HepG2 (cell line): ENCODE measurements at regions not wholly inside any gene's neighbourhood (a gene's known extent, or its start where the extent isn't known, plus 50 kb on each side); places are given as distances from the start of the nearest gene placed in this dataset.

Source experiments
- ARID3A ChIP-seq: IDR thresholded peaks from 2 replicates; pipeline ENCODE4 v1.6.1; 2012; ENCODE audit warnings: low read depth, low read length, improper control_type of control experiment
- ATM ChIP-seq: fragments of 450-650 bp; IDR thresholded peaks from 2 replicates; pipeline ENCODE4 v1.7.1; 2017; ENCODE audit warnings: mild to moderate bottlenecking, borderline replicate concordance
- DBP ChIP-seq: sonication (generic); formaldehyde crosslinking; IDR thresholded peaks from 2 replicates; pipeline ENCODE4 v1.4.0; 2020; ENCODE audit warnings: missing genetic modification reagents; ENCODE audit errors: not compliant biosample characterization
- FOXA3 ChIP-seq: IDR thresholded peaks from 2 replicates; pipeline ENCODE4 v1.6.1; 2016; ENCODE audit warnings: missing genetic modification reagents, missing compliant biosample characterization
- FOXO1 ChIP-seq: sonication (generic); formaldehyde crosslinking; IDR thresholded peaks from 2 replicates; pipeline ENCODE4 v1.4.0; 2020; ENCODE audit warnings: missing genetic modification reagents
- GATAD1 ChIP-seq: IDR thresholded peaks from 2 replicates; pipeline ENCODE4 v1.6.1; 2016; ENCODE audit warnings: missing genetic modification reagents, missing compliant biosample characterization
- HHEX ChIP-seq: IDR thresholded peaks from 2 replicates; pipeline ENCODE4 v1.6.1; 2016; ENCODE audit warnings: control low read depth
- HMGXB3 ChIP-seq: sonication (generic); formaldehyde crosslinking; IDR thresholded peaks from 2 replicates; pipeline ENCODE4 v1.4.0; 2020; ENCODE audit warnings: missing genetic modification reagents, borderline replicate concordance
- HNF4G ChIP-seq, 2 experiments: sonication (generic) in 1 of 2; formaldehyde crosslinking in 1 of 2; IDR thresholded peaks; 2 replicates each; pipeline versions ENCODE4 v1.4.0 to v1.6.1; 2011 to 2020; ENCODE audit warnings: borderline replicate concordance in 2 of 2, low read depth in 2 of 2, mild to moderate bottlenecking in 2 of 2, low read length in 1 of 2, missing genetic modification reagents in 1 of 2, moderate library complexity in 1 of 2
- MAFF ChIP-seq: IDR thresholded peaks from 2 replicates; pipeline ENCODE4 v1.6.1; 2011; ENCODE audit warnings: low read depth, low read length, improper control_type of control experiment
- PHF8 ChIP-seq: sonication (generic); formaldehyde crosslinking; IDR thresholded peaks from 2 replicates; pipeline ENCODE4 v1.5.0; 2020; ENCODE audit warnings: missing genetic modification reagents
- PITX1 ChIP-seq: sonication (generic); formaldehyde crosslinking; IDR thresholded peaks from 2 replicates; pipeline ENCODE4 v1.5.1; 2020; ENCODE audit warnings: mild to moderate bottlenecking, missing genetic modification reagents
- RARA ChIP-seq: IDR thresholded peaks from 2 replicates; pipeline ENCODE4 v1.6.1; 2016; ENCODE audit warnings: missing genetic modification reagents, missing compliant biosample characterization
- SALL1 ChIP-seq: sonication (generic); formaldehyde crosslinking; IDR thresholded peaks from 2 replicates; pipeline ENCODE4 v1.8.0; 2022; ENCODE audit warnings: mild to moderate bottlenecking, missing genetic modification reagents
- SIN3A ChIP-seq: IDR thresholded peaks from 2 replicates; pipeline ENCODE4 v1.6.1; 2011; ENCODE audit warnings: low read depth, mild to moderate bottlenecking, control low read depth, low read length, borderline replicate concordance
- SOX6 ChIP-seq, 2 experiments: fragments of 450-650 bp in 1 of 2; sonication (generic) in 1 of 2; formaldehyde crosslinking in 1 of 2; IDR thresholded peaks; 2 replicates each; pipeline versions ENCODE4 v1.4.0 to v1.6.1; 2017 to 2020; ENCODE audit warnings: antibody characterized with exemption in 1 of 2, mild to moderate bottlenecking in 1 of 2, missing genetic modification reagents in 1 of 2
- SP140L ChIP-seq: sonication (generic); formaldehyde crosslinking; IDR thresholded peaks from 2 replicates; pipeline ENCODE4 v1.4.0; 2020; ENCODE audit warnings: missing genetic modification reagents, borderline replicate concordance
- TCF7 ChIP-seq: sonication (generic); IDR thresholded peaks from 2 replicates; pipeline ENCODE4 v1.6.1; 2016; ENCODE audit warnings: antibody characterized with exemption, low read depth
- THAP11 ChIP-seq: IDR thresholded peaks from 2 replicates; pipeline ENCODE4 v1.6.1; 2016; ENCODE audit warnings: missing biosample characterization, missing genetic modification reagents
- THYN1 ChIP-seq: sonication (generic); formaldehyde crosslinking; IDR thresholded peaks from 2 replicates; pipeline ENCODE4 v1.8.1; 2023; ENCODE audit warnings: low read depth, mild to moderate bottlenecking, moderate library complexity, missing genetic modification reagents, borderline replicate concordance
- ZBTB7A ChIP-seq: sonication (generic); formaldehyde crosslinking; IDR thresholded peaks from 2 replicates; pipeline ENCODE4 v1.8.0; 2022; ENCODE audit warnings: mild to moderate bottlenecking, missing genetic modification reagents
- ZNF253 ChIP-seq: sonication (generic); formaldehyde crosslinking; IDR thresholded peaks from 2 replicates; pipeline ENCODE4 v1.8.0; 2022; ENCODE audit warnings: mild to moderate bottlenecking, missing genetic modification reagents, borderline replicate concordance
- ZNF580 ChIP-seq: IDR thresholded peaks from 2 replicates; pipeline ENCODE4 v1.6.1; 2016; ENCODE audit warnings: low read depth, borderline replicate concordance
- ZNF761 ChIP-seq: sonication (generic); formaldehyde crosslinking; conservative IDR thresholded peaks from 2 replicates; pipeline ENCODE4 v1.4.0; 2020; ENCODE audit warnings: mild to moderate bottlenecking, missing genetic modification reagents

- TF ChIP-seq HMGXB3 (CRISPR knock-in tag), result no peak
- TF ChIP-seq TCF7, result peak; percentile 71
- peak; percentile 69; the same call in 1 of the 2 replicates for TF ChIP-seq HNF4G (IDR thresholded peaks at IDR 0.05; ENCODE audit: borderline replicate concordance, low read depth, low read length)
- 0 out of 2 replicates have a peak, but pooled peaks have one; percentile 57 for TF ChIP-seq HNF4G (CRISPR knock-in tag; IDR thresholded peaks at IDR 0.05; ENCODE audit: borderline replicate concordance, low read depth)
- peak; percentile 50; the same call in 1 of the 2 replicates for TF ChIP-seq HHEX (CRISPR knock-in tag)
- TF ChIP-seq ZNF253 (CRISPR knock-in tag), result no peak
- TF ChIP-seq FOXA3 (CRISPR knock-in tag), result peak; percentile 80
- peak; percentile 80 for TF ChIP-seq ZBTB7A (CRISPR knock-in tag)
- TF ChIP-seq ZNF580, result no peak
- TF ChIP-seq PHF8 (CRISPR knock-in tag), result no peak
- TF ChIP-seq SOX6 (IDR thresholded peaks at IDR 0.05), result no peak
- TF ChIP-seq SOX6 (CRISPR knock-in tag; IDR thresholded peaks at IDR 0.05), result peak; percentile 84
- peak; percentile 59 for TF ChIP-seq RARA (CRISPR knock-in tag)
- TF ChIP-seq THYN1, result no peak
- TF ChIP-seq ATM, result no peak
- no peak for TF ChIP-seq THAP11 (CRISPR knock-in tag)
- no peak for TF ChIP-seq DBP (CRISPR knock-in tag)
- peak; percentile 85 for TF ChIP-seq MAFF
- peak; percentile 52; the same call in 1 of the 2 replicates for TF ChIP-seq FOXO1 (CRISPR knock-in tag)
- peak; percentile 88; the same call in 1 of the 2 replicates for TF ChIP-seq SALL1
- peak; percentile 77 for TF ChIP-seq PITX1
- TF ChIP-seq SP140L (CRISPR knock-in tag), result no peak
- no peak for TF ChIP-seq ZNF761 (CRISPR knock-in tag)
- no peak for TF ChIP-seq SIN3A
- no peak for TF ChIP-seq GATAD1 (CRISPR knock-in tag)
- peak; percentile 68 for TF ChIP-seq ARID3A
These were observed 456.9 kb downstream of the CCER1 start (continued) for GRCh38 chr12:90497923-90498545.
